GM12878 (cell line): ENCODE measurements at regions not wholly inside any gene's neighbourhood (a gene's known extent, or its start where the extent isn't known, plus 50 kb on each side); places are given as distances from the start of the nearest gene placed in this dataset.

ENCODE experiments used
- ATF2 ChIP-seq: IDR thresholded peaks from 2 replicates; pipeline ENCODE4 v1.6.1; 2012; ENCODE audit warnings: low read length, inconsistent platforms
- BACH1 ChIP-seq: fragments of 450-650 bp; IDR thresholded peaks from 2 replicates; pipeline ENCODE4 v1.6.1; 2017; ENCODE audit warnings: mild to moderate bottlenecking, borderline replicate concordance
- BMI1 ChIP-seq: fragments of 450-650 bp; IDR thresholded peaks from 2 replicates; pipeline ENCODE4 v1.6.1; 2016; ENCODE audit warnings: mild to moderate bottlenecking, moderate library complexity, borderline replicate concordance
- CEBPB ChIP-seq, 2 experiments: fragments of 150-350 bp in 1 of 2; IDR thresholded peaks; 2 replicates each; pipeline ENCODE4 v1.6.1; 2012 to 2014; ENCODE audit warnings: low read depth in 2 of 2, low read length in 2 of 2, borderline replicate concordance in 1 of 2, inconsistent platforms in 1 of 2
- EED ChIP-seq: sonication (generic); IDR thresholded peaks from 2 replicates; pipeline ENCODE4 v1.6.1; 2016; ENCODE audit warnings: antibody characterized with exemption, low read depth
- ESRRA ChIP-seq: IDR thresholded peaks from 2 replicates; pipeline ENCODE4 v1.6.1; 2012; ENCODE audit warnings: mild to moderate bottlenecking, low read length, improper control_type of control experiment
- ETV6 ChIP-seq, 2 experiments: fragments of 450-650 bp in 1 of 2; IDR thresholded peaks in 1 of 2; conservative IDR thresholded peaks in 1 of 2; 2 replicates each; pipeline ENCODE4 v1.6.1; 2014; ENCODE audit warnings: antibody characterized with exemption in 1 of 2, borderline replicate concordance in 1 of 2, low read depth in 1 of 2, mild to moderate bottlenecking in 1 of 2, moderate library complexity in 1 of 2
- FOXM1 ChIP-seq: IDR thresholded peaks from 2 replicates; pipeline ENCODE4 v1.6.1; 2012; ENCODE audit warnings: low read depth, mild to moderate bottlenecking, inconsistent platforms, low read length, moderate library complexity
- HCFC1 ChIP-seq: fragments of 150-350 bp; IDR thresholded peaks from 2 replicates; pipeline ENCODE4 v1.6.1; 2014; ENCODE audit warnings: low read length
- KDM1A ChIP-seq: fragments of 200-600 bp; sonication (generic); IDR thresholded peaks from 2 replicates; pipeline ENCODE4 v1.6.1; 2016; ENCODE audit warnings: borderline replicate concordance
- MEF2A ChIP-seq: IDR thresholded peaks from 2 replicates; pipeline ENCODE4 v1.6.1; 2011; ENCODE audit warnings: low read depth, mild to moderate bottlenecking, low read length, moderate library complexity; ENCODE audit not compliant: insufficient read depth
- NBN ChIP-seq: fragments of 450-650 bp; IDR thresholded peaks from 2 replicates; pipeline ENCODE4 v1.6.1; 2016
- RCOR1 ChIP-seq: conservative IDR thresholded peaks from 2 replicates; pipeline ENCODE4 v1.6.1; 2012; ENCODE audit warnings: low read depth, low read length, improper control_type of control experiment
- REST ChIP-seq: IDR thresholded peaks from 2 replicates; pipeline ENCODE4 v1.6.1; 2012; ENCODE audit warnings: mild to moderate bottlenecking, low read depth, low read length
- SPI1 ChIP-seq: IDR thresholded peaks from 2 replicates; pipeline ENCODE4 v1.6.1; 2011; ENCODE audit warnings: low read depth, mild to moderate bottlenecking, low read length, moderate library complexity, borderline replicate concordance; ENCODE audit not compliant: insufficient read depth
- TCF7 ChIP-seq: IDR thresholded peaks from 2 replicates; pipeline ENCODE4 v1.6.1; 2014; ENCODE audit warnings: antibody characterized with exemption, borderline replicate concordance
- YY1 ChIP-seq: IDR thresholded peaks from 2 replicates; pipeline ENCODE4 v1.6.1; 2011; ENCODE audit warnings: low read depth, mild to moderate bottlenecking, low read length
- ZBED1 ChIP-seq: IDR thresholded peaks from 2 replicates; pipeline ENCODE4 v1.6.1; 2016; ENCODE audit warnings: borderline replicate concordance
- ZNF622 ChIP-seq: fragments of 450-650 bp; IDR thresholded peaks from 2 replicates; pipeline ENCODE4 v1.6.1; 2017; ENCODE audit warnings: mild to moderate bottlenecking, inconsistent platforms
- TF ChIP-seq, protein P1 (sequence below): IDR thresholded peaks from 2 replicates; pipeline ENCODE4 v1.6.1; 2011; ENCODE audit warnings: borderline replicate concordance, low read depth, mild to moderate bottlenecking, moderate library complexity, mixed read lengths, low read length; ENCODE audit not compliant: insufficient read depth; ENCODE audit errors: extremely low read length
- TF ChIP-seq, protein P2 (sequence below): IDR thresholded peaks from 2 replicates; pipeline ENCODE4 v1.6.1; 2011; ENCODE audit warnings: borderline replicate concordance, low read depth, mild to moderate bottlenecking, moderate library complexity, low read length; ENCODE audit not compliant: insufficient read depth, poor library complexity, severe bottlenecking
- TF ChIP-seq, protein P3 (sequence below), 3 experiments: IDR thresholded peaks in 2 of 3; conservative IDR thresholded peaks in 1 of 3; 2 replicates each; pipeline ENCODE4 v1.5.1; 2011; ENCODE audit warnings: low read depth in 3 of 3, low read length in 3 of 3, mild to moderate bottlenecking in 3 of 3, control low read depth in 2 of 3, moderate library complexity in 2 of 3, inconsistent platforms in 1 of 3, mixed read lengths in 1 of 3; ENCODE audit not compliant: control insufficient read depth in 2 of 3, insufficient read depth in 1 of 3; ENCODE audit errors: extremely low read depth in 1 of 3

- TF ChIP-seq, protein P1, sequence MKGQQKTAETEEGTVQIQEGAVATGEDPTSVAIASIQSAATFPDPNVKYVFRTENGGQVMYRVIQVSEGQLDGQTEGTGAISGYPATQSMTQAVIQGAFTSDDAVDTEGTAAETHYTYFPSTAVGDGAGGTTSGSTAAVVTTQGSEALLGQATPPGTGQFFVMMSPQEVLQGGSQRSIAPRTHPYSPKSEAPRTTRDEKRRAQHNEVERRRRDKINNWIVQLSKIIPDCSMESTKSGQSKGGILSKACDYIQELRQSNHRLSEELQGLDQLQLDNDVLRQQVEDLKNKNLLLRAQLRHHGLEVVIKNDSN, result no peak
- peak; percentile 96 for TF ChIP-seq BACH1
- peak; percentile 97 for TF ChIP-seq SPI1
- no peak; the same call in 1 of the 2 replicates for TF ChIP-seq REST
- peak; percentile 92 for TF ChIP-seq BMI1
- TF ChIP-seq, protein P2, sequence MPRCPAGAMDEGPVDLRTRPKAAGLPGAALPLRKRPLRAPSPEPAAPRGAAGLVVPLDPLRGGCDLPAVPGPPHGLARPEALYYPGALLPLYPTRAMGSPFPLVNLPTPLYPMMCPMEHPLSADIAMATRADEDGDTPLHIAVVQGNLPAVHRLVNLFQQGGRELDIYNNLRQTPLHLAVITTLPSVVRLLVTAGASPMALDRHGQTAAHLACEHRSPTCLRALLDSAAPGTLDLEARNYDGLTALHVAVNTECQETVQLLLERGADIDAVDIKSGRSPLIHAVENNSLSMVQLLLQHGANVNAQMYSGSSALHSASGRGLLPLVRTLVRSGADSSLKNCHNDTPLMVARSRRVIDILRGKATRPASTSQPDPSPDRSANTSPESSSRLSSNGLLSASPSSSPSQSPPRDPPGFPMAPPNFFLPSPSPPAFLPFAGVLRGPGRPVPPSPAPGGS, result peak; percentile 95
- TF ChIP-seq KDM1A, result no peak
- TF ChIP-seq CEBPB (IDR thresholded peaks at IDR 0.05; ENCODE audit: borderline replicate concordance in 1 of 2, low read depth in 2 of 2, low read length in 2 of 2), result peak; percentile 66 to 100; a peak in 3 of 4 replicates
- peak; percentile 98 for TF ChIP-seq EED
- peak in 1 of 2 experiments; percentile 97; a peak in 2 of 4 replicates for TF ChIP-seq ETV6 (conservative IDR thresholded peaks at IDR 0.05 in 1 of 2, IDR thresholded peaks at IDR 0.05 in 1 of 2; ENCODE audit: borderline replicate concordance in 1 of 2, low read depth in 1 of 2)
- TF ChIP-seq FOXM1, result peak; percentile 100
- TF ChIP-seq ZNF622, result no peak
- TF ChIP-seq, protein P3, sequence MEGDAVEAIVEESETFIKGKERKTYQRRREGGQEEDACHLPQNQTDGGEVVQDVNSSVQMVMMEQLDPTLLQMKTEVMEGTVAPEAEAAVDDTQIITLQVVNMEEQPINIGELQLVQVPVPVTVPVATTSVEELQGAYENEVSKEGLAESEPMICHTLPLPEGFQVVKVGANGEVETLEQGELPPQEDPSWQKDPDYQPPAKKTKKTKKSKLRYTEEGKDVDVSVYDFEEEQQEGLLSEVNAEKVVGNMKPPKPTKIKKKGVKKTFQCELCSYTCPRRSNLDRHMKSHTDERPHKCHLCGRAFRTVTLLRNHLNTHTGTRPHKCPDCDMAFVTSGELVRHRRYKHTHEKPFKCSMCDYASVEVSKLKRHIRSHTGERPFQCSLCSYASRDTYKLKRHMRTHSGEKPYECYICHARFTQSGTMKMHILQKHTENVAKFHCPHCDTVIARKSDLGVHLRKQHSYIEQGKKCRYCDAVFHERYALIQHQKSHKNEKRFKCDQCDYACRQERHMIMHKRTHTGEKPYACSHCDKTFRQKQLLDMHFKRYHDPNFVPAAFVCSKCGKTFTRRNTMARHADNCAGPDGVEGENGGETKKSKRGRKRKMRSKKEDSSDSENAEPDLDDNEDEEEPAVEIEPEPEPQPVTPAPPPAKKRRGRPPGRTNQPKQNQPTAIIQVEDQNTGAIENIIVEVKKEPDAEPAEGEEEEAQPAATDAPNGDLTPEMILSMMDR (IDR thresholded peaks at IDR 0.05 in 2 of 3, conservative IDR thresholded peaks at IDR 0.05 in 1 of 3; ENCODE audit: control insufficient read depth in 2 of 3, extremely low read depth in 1 of 3, insufficient read depth in 1 of 3, low read depth in 3 of 3, low read length in 3 of 3), result no peak
- peak; percentile 99 for TF ChIP-seq ZBED1
- peak; percentile 93 for TF ChIP-seq NBN
- peak; percentile 83 for TF ChIP-seq TCF7
- peak; percentile 100 for TF ChIP-seq ATF2
- TF ChIP-seq HCFC1, result no peak
- no peak for TF ChIP-seq ESRRA
- peak; percentile 57 for TF ChIP-seq YY1
- peak; percentile 96 for TF ChIP-seq MEF2A
- TF ChIP-seq RCOR1, result 0 out of 2 replicates have a peak, but pooled peaks have one; percentile 18
Measured at GRCh38 chr5:89343666-89344065, 460.7 kb upstream of the MEF2C start (continued).
